GM12878 (cell line): ENCODE measurements at regions not wholly inside any gene's neighbourhood (a gene's known extent, or its start where the extent isn't known, plus 50 kb on each side); places are given as distances from the start of the nearest gene placed in this dataset.

Source experiments
- ATAC-seq: fragments of 200-7000 bp; cut with Tn5 transposase; 3 replicates; pipeline ENCODE4 v1.9.1; 2020; ENCODE audit warnings: mild to moderate bottlenecking, moderate library complexity
- BruUV-seq: library from RNA; stranded (reverse); fragments of 400-500 nt; replicated peaks from 2 replicates; lab custom pipeline; 2021; lab: Mats Ljungman, UMichigan
- CTCF ChIA-PET: fragments of 300-600 bp; sonication (Branson Sonifier 250); formaldehyde crosslinking; extraction: SDS; loops from one replicate; lab custom pipeline; 2021; ENCODE audit warnings: inconsistent platforms; lab: Yijun Ruan, JAX
- POLR2A ChIA-PET: fragments of 350-600 bp; formaldehyde crosslinking; extraction: SDS; loops from one replicate; lab custom pipeline; 2021; ENCODE audit warnings: inconsistent platforms; lab: Charles Lee
- RAD21 ChIA-PET: fragments of 300-600 bp; sonication (Branson Sonifier 250); formaldehyde crosslinking; loops from one replicate; lab custom pipeline; 2023; ENCODE audit warnings: antibody characterized with exemption; ENCODE audit not compliant: unreplicated experiment; lab: Charles Lee
- SMC1A ChIA-PET: fragments of 300-600 bp; sonication (Branson Sonifier 250); formaldehyde crosslinking; loops from one replicate; lab custom pipeline; 2023; ENCODE audit not compliant: unreplicated experiment, uncharacterized antibody; lab: Charles Lee
- DNase-seq: peaks from one replicate; pipeline ENCODE4 v3.0.0-alpha.2; 2011; ENCODE audit warnings: low read depth, low spot score
- FAIRE-seq: peaks from 3 replicates; lab custom pipeline; 2011; peaks lifted over from hg19 to GRCh38; lab: Jason Lieb, UNC
- H2AFZ ChIP-seq: 2 replicates; pipeline ENCODE4 v1.6.0; 2011; ENCODE audit warnings: low read depth, low read length, control low read depth; ENCODE audit not compliant: control insufficient read depth
- H3K27ac ChIP-seq: 2 replicates; pipeline ENCODE4 v1.5.1; 2011; ENCODE audit warnings: control low read depth; ENCODE audit not compliant: control insufficient read depth, insufficient read depth
- H3K27me3 ChIP-seq, 2 experiments: replicated peaks in 1 of 2; 2 replicates each; pipeline versions ENCODE4 v1.6.0 to v1.6.1; 2011; ENCODE audit warnings: low read length in 1 of 2; ENCODE audit not compliant: control insufficient read depth in 2 of 2, insufficient read depth in 2 of 2
- H3K36me3 ChIP-seq, 2 experiments: 2 replicates each; pipeline ENCODE4 v1.5.1; 2011; ENCODE audit warnings: low read length in 1 of 2; ENCODE audit not compliant: control insufficient read depth in 2 of 2, insufficient read depth in 2 of 2
- H3K4me1 ChIP-seq: 2 replicates; pipeline ENCODE4 v1.6.1; 2011; ENCODE audit warnings: mild to moderate bottlenecking, low read length, moderate library complexity, mixed read lengths; ENCODE audit not compliant: control insufficient read depth, insufficient read depth
- H3K4me2 ChIP-seq: 2 replicates; pipeline ENCODE4 v1.6.0; 2011; ENCODE audit warnings: control low read depth; ENCODE audit not compliant: control insufficient read depth, insufficient read depth
- H3K4me3 ChIP-seq: fragments of 200-600 bp; sonication (generic); 2 replicates; pipeline ENCODE4 v1.5.1; 2016
- H3K79me2 ChIP-seq: 2 replicates; pipeline ENCODE4 v1.6.0; 2011; ENCODE audit warnings: low read length; ENCODE audit not compliant: control insufficient read depth, insufficient read depth
- H3K9ac ChIP-seq: 2 replicates; pipeline ENCODE4 v1.8.0; 2011; ENCODE audit warnings: low read length, control low read depth, mixed read lengths; ENCODE audit not compliant: control insufficient read depth, insufficient read depth
- H3K9me3 ChIP-seq: replicated peaks from 3 replicates; pipeline ENCODE4 v1.5.1; 2011; ENCODE audit warnings: mild to moderate bottlenecking, low read length; ENCODE audit not compliant: control insufficient read depth, insufficient read depth
- H4K20me1 ChIP-seq: 2 replicates; pipeline ENCODE4 v1.6.0; 2011; ENCODE audit not compliant: control insufficient read depth, insufficient read depth
- EP300 ChIP-seq, 2 experiments: fragments of 150-350 bp in 1 of 2; IDR thresholded peaks; 2 replicates each; pipeline ENCODE4 v1.6.1; 2011 to 2012; ENCODE audit warnings: low read depth in 2 of 2, low read length in 2 of 2, borderline replicate concordance in 1 of 2, improper control_type of control experiment in 1 of 2, inconsistent platforms in 1 of 2; ENCODE audit not compliant: control insufficient read depth in 1 of 2
- RCOR1 ChIP-seq: conservative IDR thresholded peaks from 2 replicates; pipeline ENCODE4 v1.6.1; 2012; ENCODE audit warnings: low read depth, low read length, improper control_type of control experiment
- SIN3A ChIP-seq: IDR thresholded peaks from 2 replicates; pipeline ENCODE4 v1.6.1; 2012; ENCODE audit warnings: low read depth, low read length, improper control_type of control experiment
- ZSCAN29 ChIP-seq: fragments of 450-650 bp; IDR thresholded peaks from 2 replicates; pipeline ENCODE4 v1.6.1; 2017; ENCODE audit warnings: mild to moderate bottlenecking, moderate library complexity
- WGBS: methylation state at CpG from one replicate; pipeline ENCODE4 v1.1.6; 2016; ENCODE audit warnings: low lambda C conversion rate; ENCODE audit not compliant: insufficient replicate concordance, insufficient coverage; ENCODE audit errors: missing lambda C conversion rate; 5-methylcytosine and 5-hydroxymethylcytosine counted together
- in situ Hi-C: fragments of 300-500 bp; cut with MboI; formaldehyde crosslinking; loops from 9 replicates; pipeline ENCODE4 v1.14.3; 2018; ENCODE audit warnings: mixed read lengths
- intact Hi-C: fragments of 100-400 bp; cut with micrococcal nuclease; formaldehyde crosslinking; loops from one replicate; pipeline ENCODE4 v1.14.2; 2022; ENCODE audit not compliant: unreplicated experiment
- TF ChIP-seq, protein P1 (sequence below): fragments of 150-350 bp; IDR thresholded peaks from 2 replicates; pipeline ENCODE4 v1.6.1; 2014; ENCODE audit warnings: mild to moderate bottlenecking, low read depth, low read length

- CTCF ChIA-PET, result no interaction called here
- in situ Hi-C loops, result loop anchor here (10.0 kb wide), 1 partner anchor 903 kb away; the partner anchor contains the start of gene BASP1
- SMC1A ChIA-PET, result no interaction called here
Observed at GRCh38 chr5:18117968-18118367, 483.7 kb downstream of the TAF11L14 start.

GRCh38 chr5:18119156-18119785 lies 485.0 kb downstream of the TAF11L14 start:
- H3K4me1 ChIP-seq, result no peaks in the 10 kb centered on the region
- POLR2A ChIA-PET, result no interaction called here
- ATAC-seq (no peak), FAIRE-seq (no peak), DNase-seq (no peak)
- 44% methylated on average over 11 of the region's 11 CpGs for WGBS
- no peak overlapping the region for H3K4me3 ChIP-seq
- no peak overlapping the region for H3K4me2 ChIP-seq
- H2AFZ ChIP-seq, result no peak overlapping the region
- TF ChIP-seq, protein P1, sequence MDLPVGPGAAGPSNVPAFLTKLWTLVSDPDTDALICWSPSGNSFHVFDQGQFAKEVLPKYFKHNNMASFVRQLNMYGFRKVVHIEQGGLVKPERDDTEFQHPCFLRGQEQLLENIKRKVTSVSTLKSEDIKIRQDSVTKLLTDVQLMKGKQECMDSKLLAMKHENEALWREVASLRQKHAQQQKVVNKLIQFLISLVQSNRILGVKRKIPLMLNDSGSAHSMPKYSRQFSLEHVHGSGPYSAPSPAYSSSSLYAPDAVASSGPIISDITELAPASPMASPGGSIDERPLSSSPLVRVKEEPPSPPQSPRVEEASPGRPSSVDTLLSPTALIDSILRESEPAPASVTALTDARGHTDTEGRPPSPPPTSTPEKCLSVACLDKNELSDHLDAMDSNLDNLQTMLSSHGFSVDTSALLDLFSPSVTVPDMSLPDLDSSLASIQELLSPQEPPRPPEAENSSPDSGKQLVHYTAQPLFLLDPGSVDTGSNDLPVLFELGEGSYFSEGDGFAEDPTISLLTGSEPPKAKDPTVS, result no peak
- TF ChIP-seq ZSCAN29 (no peak), SIN3A (no peak), EP300 (IDR thresholded peaks at IDR 0.05; ENCODE audit: borderline replicate concordance in 1 of 2, control insufficient read depth in 1 of 2, low read depth in 2 of 2, low read length in 2 of 2) (no peak)
- H3K79me2 ChIP-seq, result no peaks in the 10 kb centered on the region
- SMC1A ChIA-PET, result no interaction called here
- RAD21 ChIA-PET, result no interaction called here
- H3K27ac ChIP-seq, result no peak overlapping the region
- H4K20me1 ChIP-seq, result no peaks in the 10 kb centered on the region
- in situ Hi-C loops (loop anchor here (10.0 kb wide), 1 partner anchor 904 kb away; the partner anchor contains the start of gene BASP1), intact Hi-C loops (no loop called here)
- CTCF ChIA-PET, result no interaction called here
- BruUV-seq, result no TSS peak
- no peaks in the 10 kb centered on the region for H3K27me3 ChIP-seq
- no peaks in the 10 kb centered on the region for H3K36me3 ChIP-seq
- no peaks in the 10 kb centered on the region for H3K9me3 ChIP-seq
- no peak overlapping the region for H3K9ac ChIP-seq

More at GRCh38 chr5:18117968-18118367, 483.7 kb downstream of the TAF11L14 start:
- H2AFZ ChIP-seq, result no peak overlapping the region
- POLR2A ChIA-PET, result no interaction called here
- no peak for FAIRE-seq
- H3K4me2 ChIP-seq, result no peak overlapping the region
- RAD21 ChIA-PET, result no interaction called here
- H3K9me3 ChIP-seq, result no peaks in the 10 kb centered on the region
- no peak overlapping the region for H3K9ac ChIP-seq
- H3K27ac ChIP-seq, result no peak overlapping the region
- WGBS, result 46% methylated on average over 2 of the region's 2 CpGs
- H3K4me3 ChIP-seq, result no peak overlapping the region
- DNase-seq, result no peak
- no peak for ATAC-seq
- no peaks in the 10 kb centered on the region for H3K4me1 ChIP-seq
- no peaks in the 10 kb centered on the region for H3K79me2 ChIP-seq
- no peaks in the 10 kb centered on the region for H4K20me1 ChIP-seq
- TF ChIP-seq RCOR1, result no peak
- TF ChIP-seq, all 136 proteins: peak for 0
- no TSS peak for BruUV-seq
- intact Hi-C loops, result no loop called here
- Histone ChIP-seq H3K27me3 (no peaks in the 10 kb centered on the region), H3K36me3 (no peaks in the 10 kb centered on the region)
